Lung microvascular endothelial cell (primary cell): ENCODE measurements at regions not wholly inside any gene's neighbourhood (a gene's known extent, or its start where the extent isn't known, plus 50 kb on each side); places are given as distances from the start of the nearest gene placed in this dataset.
A peak's percentile ranks its signal among the peaks of the same experiment; 100 is the strongest.

Experiments used
- DNase-seq, 2 donors: peaks; one replicate each; pipeline versions ENCODE4 v3.0.0 to v3.0.0-alpha.2; 2010; ENCODE audit warnings: low read depth in 2 of 2

- DNase-seq = no peak
These were observed 61.1 kb downstream of the SPATA31C2 start for GRCh38 chr9:88077071-88077617.

- peak; percentile 14 to 26 for DNase-seq
These were observed 61.8 kb downstream of the SPATA31C2 start for GRCh38 chr9:88076286-88077070.

- DNase-seq = no peak
These were observed 62.3 kb downstream of the SPATA31C2 start for GRCh38 chr9:88075966-88076285.

GRCh38 chr9:88075506-88075905 lies 62.8 kb downstream of the SPATA31C2 start:
- no peak for DNase-seq

DNA sequence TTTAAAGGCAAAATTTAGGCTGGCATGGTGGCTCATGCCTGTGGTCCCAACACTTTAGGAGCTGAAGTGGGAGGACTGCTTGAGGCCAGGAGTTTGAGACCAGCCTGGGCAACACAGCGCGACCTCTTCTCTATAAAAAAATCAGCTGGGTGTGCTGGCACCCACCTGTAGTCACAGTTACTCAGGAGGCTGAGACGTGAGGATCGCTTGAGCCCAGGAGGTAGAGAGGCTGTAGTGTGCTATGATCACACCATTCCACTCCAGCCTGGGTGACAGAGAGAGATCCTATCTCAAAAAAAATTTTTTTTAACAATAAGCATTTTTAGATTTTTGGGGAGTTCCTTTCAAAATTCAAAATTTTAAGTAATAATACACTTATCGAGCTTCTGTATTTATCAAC lies 63.3 kb downstream of the SPATA31C2 start:
- no peak for DNase-seq

DNA sequence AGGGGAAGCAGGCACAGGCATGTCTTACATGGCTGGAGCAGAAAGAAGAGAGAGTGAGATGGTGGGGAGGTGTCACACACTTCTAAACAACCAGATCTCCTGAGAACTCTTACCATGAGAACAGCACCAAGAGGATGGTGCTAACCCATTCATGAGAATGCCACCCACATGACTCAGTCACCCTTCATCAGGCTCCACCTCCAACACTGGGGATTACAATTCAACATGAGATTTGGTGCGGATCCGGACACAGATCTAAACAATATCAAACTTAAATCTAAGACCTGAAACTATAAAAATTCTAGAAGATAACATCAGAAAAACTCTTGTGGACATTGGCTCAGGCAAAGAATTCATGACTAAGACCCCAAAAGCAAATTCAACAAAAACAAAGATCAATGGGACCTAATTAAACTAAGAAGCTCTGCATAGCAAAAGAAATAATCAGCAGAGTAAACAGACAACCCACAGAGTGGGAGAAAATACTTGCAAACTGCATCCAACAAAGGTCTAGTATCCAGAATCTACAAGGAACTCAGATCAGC lies 65.4 kb downstream of the SPATA31C2 start:
- no peak for DNase-seq

GRCh38 chr9:88071331-88071730 lies 66.9 kb downstream of the SPATA31C2 start:
- DNase-seq = no peak

- no peak for DNase-seq
These were observed 72.7 kb downstream of the SPATA31C2 start for GRCh38 chr9:88065619-88066018.

DNA sequence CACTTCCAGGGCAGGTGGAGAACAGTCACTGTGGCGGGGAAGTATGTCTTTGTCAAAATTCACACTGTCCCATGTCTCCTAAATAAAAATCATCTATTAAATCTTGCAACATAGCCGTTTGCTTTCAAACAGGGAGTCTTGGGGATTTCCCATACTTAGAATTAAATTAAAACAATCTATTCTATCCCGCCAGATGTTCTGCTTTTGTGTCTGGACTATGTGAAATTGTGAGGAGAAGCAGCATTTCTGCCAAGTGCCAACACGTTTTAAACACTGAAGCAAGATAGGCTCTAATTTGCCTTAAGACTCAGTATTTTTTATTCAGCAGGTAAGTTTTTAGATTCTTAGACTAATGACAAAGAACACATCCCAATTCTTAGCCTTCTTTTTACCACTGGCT lies 73.7 kb downstream of the SPATA31C2 start:
- DNase-seq = no peak

DNA sequence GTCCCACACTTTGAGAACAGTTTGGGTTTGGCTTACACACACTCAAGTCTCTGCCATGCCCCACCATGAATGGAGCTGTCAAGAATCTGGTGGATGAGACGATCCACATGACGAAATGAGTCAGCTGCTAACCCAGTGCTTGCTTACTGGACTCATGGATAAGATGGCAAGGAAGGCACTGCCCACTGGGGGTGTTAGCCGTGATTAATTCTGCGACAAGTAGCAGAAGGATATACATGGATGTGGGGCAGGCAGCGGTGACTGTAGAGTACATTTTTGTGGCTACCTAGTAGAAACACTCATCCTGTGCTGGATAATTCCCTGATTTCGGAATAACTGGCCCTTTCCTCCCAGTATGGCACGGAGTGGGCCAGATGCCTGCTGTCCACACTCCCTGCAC lies 77.5 kb downstream of the SPATA31C2 start:
- DNase-seq = no peak

GRCh38 chr9:88059469-88059868 lies 78.8 kb downstream of the SPATA31C2 start:
- no peak for DNase-seq

DNA sequence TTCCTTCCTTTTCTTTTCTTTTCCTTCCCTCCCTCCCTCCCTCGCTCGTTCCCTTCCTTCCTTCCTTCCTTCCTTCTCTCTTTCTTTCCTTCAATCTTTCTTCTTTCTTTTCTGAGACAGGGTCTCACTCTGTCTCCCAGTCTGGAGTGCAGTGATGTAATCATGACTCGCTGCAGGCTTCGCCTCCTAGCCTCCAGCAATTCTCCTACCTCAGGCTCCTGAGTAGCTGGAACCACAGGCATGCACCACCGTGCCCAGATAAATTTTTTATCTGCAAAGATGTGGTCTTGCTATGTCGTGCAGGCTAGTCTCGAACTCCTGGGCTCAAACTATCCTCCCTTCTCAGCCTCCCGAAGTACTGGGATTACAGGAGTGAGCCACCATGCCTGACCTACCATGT lies 81.4 kb downstream of the SPATA31C2 start:
- DNase-seq = no peak

- no peak for DNase-seq
These were observed 79.6 kb upstream of the CDK20 start for GRCh38 chr9:88053856-88054501.

DNA sequence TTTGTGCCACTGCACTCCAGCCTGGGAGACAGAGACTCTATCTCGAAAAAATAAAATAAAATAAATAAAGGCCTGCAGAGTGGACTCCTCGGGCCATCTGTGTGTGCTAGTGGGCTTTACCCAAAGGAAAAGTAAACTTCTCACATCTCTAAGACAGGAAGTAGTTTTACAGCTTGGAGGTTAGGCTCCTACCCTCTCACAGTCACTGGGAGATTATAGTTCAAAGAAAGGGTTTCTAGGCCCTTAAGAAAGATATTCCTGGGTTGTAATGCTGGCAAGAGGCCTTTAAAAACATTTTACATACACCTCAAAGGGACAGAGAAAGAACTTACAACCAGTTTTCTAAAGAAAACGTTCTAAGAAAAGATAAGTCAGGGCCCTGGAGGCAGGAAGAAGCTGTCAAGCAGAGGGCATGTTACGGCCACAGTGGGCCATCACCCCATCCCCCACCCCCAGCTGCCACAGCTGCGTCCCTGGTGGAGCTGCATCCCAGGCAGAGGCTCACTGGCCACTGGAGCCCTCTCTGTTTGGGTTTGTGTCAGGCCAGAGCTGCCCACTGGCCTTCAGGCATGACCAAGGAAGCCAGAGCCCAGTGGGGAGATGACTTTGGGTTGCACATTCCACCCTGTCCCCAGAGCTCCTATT lies 78.1 kb upstream of the CDK20 start:
- no peak for DNase-seq

DNA sequence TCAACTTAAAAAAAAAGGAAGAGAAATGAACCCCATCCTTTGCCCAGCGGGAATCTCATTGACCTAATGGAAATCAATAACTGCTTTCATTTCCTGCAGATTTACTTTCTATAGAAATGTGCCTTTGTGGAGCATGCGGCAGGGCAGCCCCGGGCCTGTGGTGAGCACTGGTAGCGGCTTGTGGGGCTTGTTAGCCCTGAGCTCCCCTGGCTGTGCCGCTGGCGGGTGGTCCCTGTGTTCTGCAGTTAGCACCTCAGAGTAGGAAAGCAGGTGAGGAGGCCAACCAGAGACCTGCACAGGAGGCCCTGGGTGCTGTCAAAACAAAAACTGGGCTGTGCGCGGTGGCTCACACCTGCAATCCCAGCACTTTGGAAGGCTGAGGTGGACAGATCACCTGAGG lies 76.8 kb upstream of the CDK20 start:
- no peak for DNase-seq

DNA sequence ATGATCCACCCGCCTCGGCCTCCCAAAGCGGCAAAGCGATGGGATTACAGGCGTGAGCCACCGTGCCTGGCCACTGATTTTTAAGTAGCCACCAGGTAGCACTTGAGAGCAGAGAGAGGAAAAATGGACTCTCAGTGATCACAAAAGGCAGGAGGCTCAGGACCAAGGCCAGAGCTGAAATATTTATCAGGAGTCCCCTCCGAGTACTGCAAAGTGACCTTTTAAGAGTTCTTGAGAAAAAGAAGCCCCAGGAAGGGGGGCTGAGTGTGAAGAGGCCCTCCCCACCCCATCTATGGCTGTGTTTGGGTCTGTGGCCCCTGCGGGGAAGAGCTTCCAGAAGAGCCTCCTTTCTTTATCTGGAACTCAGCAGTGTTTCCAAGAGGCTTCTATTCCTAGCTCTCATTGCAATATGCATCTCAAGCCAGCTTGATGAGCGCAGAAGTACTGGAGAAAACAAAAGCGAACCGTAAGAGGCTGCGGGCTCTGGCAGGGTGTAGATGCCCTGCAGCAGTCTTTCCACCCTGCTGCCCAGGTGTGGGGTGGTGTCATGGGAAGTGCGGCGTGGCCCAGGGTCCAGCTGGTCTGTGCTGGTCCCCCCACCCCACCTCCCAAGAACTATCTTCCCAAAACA lies 75.5 kb upstream of the CDK20 start:
- DNase-seq = no peak

DNA sequence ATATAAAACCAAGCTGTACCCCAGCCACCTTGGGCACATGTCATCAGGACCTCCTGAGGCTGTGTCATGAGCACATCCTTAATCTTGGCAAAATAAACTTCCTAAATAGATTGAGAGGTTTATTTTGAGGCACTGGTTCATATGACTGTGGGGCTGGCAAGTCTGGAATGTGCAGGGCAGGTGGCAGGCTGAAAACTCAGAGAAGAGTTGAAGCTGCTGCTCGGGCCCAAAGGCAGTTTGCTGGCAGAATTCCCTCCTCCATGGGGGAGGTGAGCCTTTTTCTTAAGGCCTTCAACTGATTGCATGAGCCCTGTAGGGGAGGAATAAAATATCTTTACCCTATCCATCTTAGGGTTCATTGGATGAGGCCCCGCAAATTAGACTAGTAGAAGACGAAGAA lies 72.2 kb upstream of the CDK20 start:
- DNase-seq = no peak

DNA sequence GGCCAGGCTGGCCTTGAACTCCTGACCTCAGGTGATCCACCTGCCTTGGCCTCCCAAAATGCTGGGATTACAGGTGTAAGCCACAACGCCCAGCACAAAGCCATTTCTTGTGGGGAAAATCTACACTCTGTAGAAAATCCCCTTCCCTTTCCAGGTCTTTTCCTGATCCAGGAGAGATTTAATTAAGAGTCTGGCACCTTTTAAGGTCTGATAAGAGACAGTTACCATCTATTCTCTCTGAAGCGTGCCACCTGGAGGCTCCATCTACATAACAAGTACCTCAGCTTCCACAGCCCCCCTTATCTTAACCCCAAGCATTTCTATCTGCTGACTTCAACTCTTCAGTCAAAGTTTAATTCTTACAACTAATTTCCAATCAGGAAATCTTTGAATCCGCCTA lies 71.4 kb upstream of the CDK20 start:
- no peak for DNase-seq

- no peak for DNase-seq
These were observed 69.9 kb upstream of the CDK20 start for GRCh38 chr9:88044200-88044599.

- DNase-seq = no peak
These were observed 69.3 kb upstream of the CDK20 start for GRCh38 chr9:88043647-88044046.

GRCh38 chr9:88041447-88041846 lies 67.1 kb upstream of the CDK20 start:
- DNase-seq = no peak

GRCh38 chr9:88037285-88037845 lies 63.0 kb upstream of the CDK20 start:
- no peak for DNase-seq
